ENCODE measurements at regions not wholly inside any gene's neighbourhood (a gene's known extent, or its start where the extent isn't known, plus 50 kb on each side); places are given as distances from the start of the nearest gene placed in this dataset.
"Not testable (repeated sequence)": the region's sequence is repeated elsewhere in the genome, so short reads cannot be mapped to it uniquely, and the experiment has no call there.

- no peak for DNase-seq
- no peaks in the 10 kb centered on the region for H3K36me3 Mint-ChIP-seq
- H3K4me1 Mint-ChIP-seq = peaks cover 8% of the 10 kb centered on the region
- CTCF ChIA-PET = no interaction called here
- H3K27me3 Mint-ChIP-seq = no peaks in the 10 kb centered on the region
- H3K4me3 Mint-ChIP-seq = no peak overlapping the region
- no peaks in the 10 kb centered on the region for H3K9me3 Mint-ChIP-seq
- no peak overlapping the region for H3K27ac Mint-ChIP-seq
These were observed 153.5 kb upstream of the ATF7IP start for GRCh38 chr12:14211947-14212387.

DNA sequence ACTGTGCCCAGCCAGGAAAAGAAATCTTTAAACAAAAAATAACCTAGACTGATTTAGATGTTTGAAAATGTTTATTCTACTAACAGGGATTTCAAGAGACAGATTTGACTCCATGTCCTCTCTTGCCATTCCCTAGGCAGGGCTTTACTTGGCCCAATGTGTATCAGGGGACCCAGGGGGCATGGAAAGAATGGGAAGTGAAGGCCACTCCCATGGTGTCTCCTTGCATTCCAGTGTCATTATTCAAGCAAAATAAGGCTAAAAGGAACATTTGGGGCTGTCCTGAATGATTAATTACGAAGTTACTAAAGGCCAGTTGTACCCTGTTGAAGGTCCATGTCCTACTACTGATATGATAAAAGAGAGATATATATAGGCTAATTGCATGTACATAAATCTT is 151.9 kb upstream of the ATF7IP start:
- Mint-ChIP-seq H3K9me3 (no peaks in the 10 kb centered on the region), H3K27me3 (no peaks in the 10 kb centered on the region), H3K36me3 (no peaks in the 10 kb centered on the region), H3K4me1 (peaks cover 9% of the 10 kb centered on the region), H3K27ac (no peak overlapping the region), H3K4me3 (no peak overlapping the region)
- DNase-seq = no peak
- CTCF ChIA-PET = interaction anchor here (1.0 to 1.4 kb wide), 2 partner anchors 24 to 28 kb away, joined by 3 to 5 read pairs; no protein-coding TSS in a partner anchor

- no peaks in the 10 kb centered on the region for H3K36me3 Mint-ChIP-seq
- no peaks in the 10 kb centered on the region for H3K27me3 Mint-ChIP-seq
- no peak overlapping the region for H3K27ac Mint-ChIP-seq
- peaks cover 9% of the 10 kb centered on the region for H3K4me1 Mint-ChIP-seq
- H3K9me3 Mint-ChIP-seq = peaks cover under 1% of the 10 kb centered on the region
- no peak for DNase-seq
- no peak overlapping the region for H3K4me3 Mint-ChIP-seq
- CTCF ChIA-PET = interaction anchor here (1.0 to 1.4 kb wide), 2 partner anchors 23 to 29 kb away, joined by 3 to 5 read pairs; no protein-coding TSS in a partner anchor
These were observed 151.0 kb upstream of the ATF7IP start for GRCh38 chr12:14214495-14214894.

DNA sequence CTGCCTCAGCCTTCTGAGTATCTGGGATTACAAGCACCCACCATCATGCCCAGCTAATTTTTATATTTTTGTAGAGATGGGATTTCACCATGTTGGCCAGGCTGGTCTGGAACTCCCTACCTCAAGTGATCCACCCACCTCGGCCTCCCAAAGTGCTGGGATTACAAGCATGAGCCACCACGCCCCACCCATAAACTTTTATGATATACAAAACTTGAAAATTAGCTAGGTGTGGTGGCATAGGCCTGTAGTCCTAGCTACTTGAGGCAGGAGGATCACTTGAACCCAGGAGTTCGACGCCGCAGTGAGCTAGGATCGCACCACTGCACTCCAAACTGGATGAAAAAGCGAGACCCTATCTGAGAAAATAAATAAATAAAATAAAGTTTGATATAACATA is 149.5 kb upstream of the ATF7IP start:
- not testable (repeated sequence) for H3K27ac Mint-ChIP-seq, H3K4me3 Mint-ChIP-seq, H3K27me3 Mint-ChIP-seq, H3K36me3 Mint-ChIP-seq, DNase-seq
- CTCF ChIA-PET = interaction anchor here (1.0 to 1.8 kb wide), 2 partner anchors 22 to 23 kb away, joined by 3 read pairs; no protein-coding TSS in a partner anchor
- Mint-ChIP-seq H3K4me1 (peaks cover 13% of the 10 kb centered on the region), H3K9me3 (peaks cover 11% of the 10 kb centered on the region)

- peaks cover 17% of the 10 kb centered on the region for H3K9me3 Mint-ChIP-seq
- H3K27ac Mint-ChIP-seq = no peak overlapping the region
- DNase-seq = no peak
- no peaks in the 10 kb centered on the region for H3K27me3 Mint-ChIP-seq
- H3K4me1 Mint-ChIP-seq = peaks cover 19% of the 10 kb centered on the region
- H3K36me3 Mint-ChIP-seq = no peaks in the 10 kb centered on the region
- CTCF ChIA-PET = interaction anchor here (1.0 to 1.8 kb wide), 2 partner anchors 21 to 23 kb away, joined by 3 read pairs; no protein-coding TSS in a partner anchor
- H3K4me3 Mint-ChIP-seq = no peak overlapping the region
These were observed 148.8 kb upstream of the ATF7IP start for GRCh38 chr12:14216405-14217294.

DNA sequence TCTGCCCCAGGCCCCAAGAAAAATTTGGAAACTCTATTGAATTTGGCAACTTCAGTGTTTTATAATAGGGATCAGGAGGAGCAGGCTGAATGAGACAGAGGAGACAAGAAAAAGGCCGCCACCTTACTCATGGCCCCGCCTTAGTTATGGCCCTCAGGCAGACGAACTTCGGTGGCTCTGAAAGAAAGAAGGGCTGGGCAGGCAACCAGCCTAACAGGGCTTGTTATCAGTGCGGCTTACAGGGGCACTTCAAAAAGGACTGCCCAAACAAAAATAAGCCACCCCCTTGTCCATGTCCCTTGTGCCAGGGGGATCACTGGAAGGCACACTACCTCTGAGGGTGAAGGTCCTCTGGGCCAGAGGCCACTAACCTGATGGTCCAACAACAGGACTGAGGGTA is 146.3 kb upstream of the ATF7IP start:
- Mint-ChIP-seq H3K27ac (no peak overlapping the region), H3K9me3 (peaks cover 17% of the 10 kb centered on the region), H3K4me1 (peaks cover 19% of the 10 kb centered on the region), H3K4me3 (no peak overlapping the region), H3K36me3 (no peaks in the 10 kb centered on the region), H3K27me3 (no peaks in the 10 kb centered on the region)
- no peak for DNase-seq
- CTCF ChIA-PET = no interaction called here

DNA sequence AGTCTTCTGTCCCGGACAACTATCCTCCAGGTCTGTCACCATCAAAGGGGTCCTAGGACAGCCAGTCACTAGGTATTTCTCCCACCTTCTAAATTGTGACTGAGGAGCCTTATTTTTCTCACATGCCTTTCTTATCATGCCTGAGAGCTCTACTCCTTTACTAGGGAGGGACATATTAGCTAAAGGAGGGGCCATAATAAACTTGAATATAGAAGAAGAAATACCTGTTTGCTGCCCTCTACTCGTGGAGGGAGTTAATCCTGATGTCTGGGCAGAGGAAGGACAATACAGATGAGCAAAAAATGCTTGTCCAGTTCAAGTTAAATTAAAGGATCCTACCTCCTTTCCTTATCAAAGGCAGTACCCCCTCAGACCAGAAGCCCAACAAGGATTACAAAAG is 145.8 kb upstream of the ATF7IP start:
- peaks cover 19% of the 10 kb centered on the region for H3K4me1 Mint-ChIP-seq
- peaks cover 17% of the 10 kb centered on the region for H3K9me3 Mint-ChIP-seq
- H3K27ac Mint-ChIP-seq, DNase-seq, H3K4me3 Mint-ChIP-seq, H3K36me3 Mint-ChIP-seq, H3K27me3 Mint-ChIP-seq: not testable (repeated sequence)
- CTCF ChIA-PET = interaction anchor here (1.7 kb wide), 1 partner anchor 18 kb away, joined by 4 read pairs; no protein-coding TSS in a partner anchor

- Mint-ChIP-seq H3K36me3 (no peaks in the 10 kb centered on the region), H3K27ac (no peak overlapping the region), H3K4me3 (no peak overlapping the region), H3K9me3 (peaks cover 15% of the 10 kb centered on the region), H3K27me3 (no peaks in the 10 kb centered on the region), H3K4me1 (peaks cover 9% of the 10 kb centered on the region)
- DNase-seq = no peak
- CTCF ChIA-PET = interaction anchor here (1.8 kb wide), 1 partner anchor 13 kb away, joined by 3 read pairs; no protein-coding TSS in a partner anchor
These were observed 140.4 kb upstream of the ATF7IP start for GRCh38 chr12:14225064-14225463.

GRCh38 chr12:14235176-14235575 is 130.3 kb upstream of the ATF7IP start:
- H3K27me3 Mint-ChIP-seq, H3K27ac Mint-ChIP-seq, DNase-seq, H3K36me3 Mint-ChIP-seq, CTCF ChIA-PET, H3K4me3 Mint-ChIP-seq, H3K9me3 Mint-ChIP-seq: not testable (repeated sequence)
- peaks cover 14% of the 10 kb centered on the region for H3K4me1 Mint-ChIP-seq

GRCh38 chr12:14236641-14237040 is 128.8 kb upstream of the ATF7IP start:
- not testable (repeated sequence) for H3K9me3 Mint-ChIP-seq, H3K36me3 Mint-ChIP-seq, H3K27ac Mint-ChIP-seq, H3K27me3 Mint-ChIP-seq, H3K4me3 Mint-ChIP-seq, DNase-seq
- CTCF ChIA-PET = interaction anchor here (1.0 to 4.5 kb wide), 7 partner anchors 69 to 480 kb away, joined by 3 to 49 read pairs (median 21); partner anchors contain the start of gene ATF7IP
- peaks cover 22% of the 10 kb centered on the region for H3K4me1 Mint-ChIP-seq

DNA sequence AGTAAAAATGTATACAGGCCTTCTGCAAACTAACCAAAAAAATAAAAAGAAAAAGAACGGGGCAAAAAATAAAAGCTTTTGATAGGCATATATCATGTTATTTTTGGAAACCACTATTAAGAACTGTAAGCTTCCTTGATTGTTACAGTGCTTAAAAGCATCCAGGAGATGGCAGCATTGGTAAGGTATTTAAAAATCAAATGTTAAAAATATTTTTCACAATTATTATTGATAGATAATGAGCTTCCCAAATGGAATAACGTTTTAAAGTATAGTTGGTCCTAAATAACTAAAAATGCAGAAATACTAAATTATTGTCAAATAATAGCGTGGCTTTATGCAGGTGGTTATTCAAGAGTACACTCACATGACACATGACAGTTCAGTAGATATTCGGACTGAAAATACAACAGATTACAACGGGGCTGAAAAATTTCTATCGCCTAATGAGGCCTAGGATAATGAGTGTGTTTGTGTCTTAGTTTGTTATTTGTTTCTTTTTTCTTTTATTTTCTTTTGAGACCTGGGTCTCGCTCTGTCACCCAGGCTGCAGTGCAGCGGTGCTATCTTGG is 127.2 kb upstream of the ATF7IP start:
- peaks cover 4% of the 10 kb centered on the region for H3K9me3 Mint-ChIP-seq
- DNase-seq = no peak
- no peaks in the 10 kb centered on the region for H3K27me3 Mint-ChIP-seq
- H3K36me3 Mint-ChIP-seq = peaks cover 6% of the 10 kb centered on the region
- H3K27ac Mint-ChIP-seq = no peak overlapping the region
- CTCF ChIA-PET = interaction anchor here (0.6 to 4.5 kb wide), 40 partner anchors 12 to 480 kb away, joined by 3 to 49 read pairs (median 4); partner anchors contain the start of gene ATF7IP
- no peak overlapping the region for H3K4me3 Mint-ChIP-seq
- H3K4me1 Mint-ChIP-seq = peaks cover 22% of the 10 kb centered on the region

DNA sequence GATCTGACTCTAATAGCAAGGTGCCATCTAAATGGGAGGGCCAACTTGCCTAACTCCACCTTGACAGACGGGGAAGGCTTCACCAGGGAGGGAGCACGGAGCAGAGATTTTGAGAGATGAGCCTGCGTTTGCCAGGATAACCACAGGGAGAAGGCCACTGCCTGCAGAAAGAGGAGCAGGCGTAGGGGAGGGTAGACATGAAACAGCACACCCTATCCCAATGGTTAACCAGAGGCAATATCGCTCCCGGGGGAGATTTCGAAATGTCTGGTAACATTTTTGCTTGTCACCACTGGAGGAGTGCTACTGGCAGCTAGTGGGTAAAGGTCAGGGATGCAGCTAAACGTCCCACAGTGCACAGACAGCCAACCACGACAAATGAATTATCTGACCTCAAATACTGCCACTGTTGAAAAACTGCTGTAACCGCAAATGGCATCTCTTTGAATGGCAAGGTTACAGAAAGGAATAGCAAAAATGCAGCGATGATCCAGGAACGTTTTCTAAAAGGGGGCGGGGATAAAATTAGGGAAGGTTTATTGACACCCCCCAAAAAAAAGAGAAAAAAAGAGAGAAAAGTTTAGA is 126.0 kb upstream of the ATF7IP start:
- peak; percentile 37 for DNase-seq
- Mint-ChIP-seq H3K27ac (peak overlapping the region; percentile 67), H3K4me3 (peak overlapping the region; percentile 53), H3K9me3 (peaks cover 11% of the 10 kb centered on the region), H3K27me3 (no peaks in the 10 kb centered on the region), H3K4me1 (peaks cover 22% of the 10 kb centered on the region), H3K36me3 (peaks cover 8% of the 10 kb centered on the region)
- CTCF ChIA-PET = interaction anchor here (0.7 to 4.5 kb wide), 22 partner anchors 11 to 477 kb away, joined by 3 to 49 read pairs (median 5); partner anchors contain the start of gene ATF7IP

GRCh38 chr12:14239935-14240872 is 125.3 kb upstream of the ATF7IP start:
- Mint-ChIP-seq H3K27ac (peak overlapping the region; percentile 67), H3K27me3 (no peaks in the 10 kb centered on the region), H3K4me3 (peak overlapping the region; percentile 53), H3K9me3 (peaks cover 17% of the 10 kb centered on the region), H3K36me3 (peaks cover 8% of the 10 kb centered on the region), H3K4me1 (peaks cover 22% of the 10 kb centered on the region)
- peak; percentile 31 for DNase-seq
- CTCF ChIA-PET = interaction anchor here (0.6 to 4.5 kb wide), 19 partner anchors 10 to 476 kb away, joined by 3 to 49 read pairs (median 4); partner anchors contain the start of gene ATF7IP
